Astrocyte of the cerebellum (primary cell): ENCODE measurements at regions not wholly inside any gene's neighbourhood (a gene's known extent, or its start where the extent isn't known, plus 50 kb on each side); places are given as distances from the start of the nearest gene placed in this dataset.
A peak's percentile ranks its signal among the peaks of the same experiment; 100 is the strongest.

Experiments
- DNase-seq: peaks from one replicate; pipeline ENCODE4 v3.0.0-alpha.2; 2011; ENCODE audit warnings: low read depth
- H3K4me3 ChIP-seq: 2 replicates; pipeline ENCODE4 v1.5.1; 2011; ENCODE audit warnings: mild to moderate bottlenecking, low read depth, low read length, moderate library complexity
- CTCF ChIP-seq: IDR thresholded peaks from 2 replicates; pipeline ENCODE4 v1.5.1; 2012; ENCODE audit warnings: low read length, low read depth, moderate library complexity, mild to moderate bottlenecking; ENCODE audit errors: missing control alignments
- in situ Hi-C: cut with HindIII; loops from 2 replicates; pipeline ENCODE4 v1.10.0; 2017; ENCODE audit warnings: low sequenced_read_pairs

- no peak for TF ChIP-seq CTCF
- in situ Hi-C loops: no loop called here
- DNase-seq: no peak
- no peak overlapping the region for H3K4me3 ChIP-seq
Measured at GRCh38 chr3:5063724-5064123, 58.4 kb upstream of the ARL8B start.

GRCh38 chr3:5068531-5069050 lies 53.5 kb upstream of the ARL8B start:
- H3K4me3 ChIP-seq: no peak overlapping the region
- TF ChIP-seq CTCF: no peak
- DNase-seq: no peak
- in situ Hi-C loops: no loop called here

- in situ Hi-C loops: no loop called here
- H3K4me3 ChIP-seq: no peak overlapping the region
- DNase-seq: no peak
- no peak for TF ChIP-seq CTCF
Measured at GRCh38 chr3:5069627-5070026, 52.5 kb upstream of the ARL8B start.

GRCh38 chr3:5071061-5071460 lies 51.0 kb upstream of the ARL8B start:
- in situ Hi-C loops: no loop called here
- TF ChIP-seq CTCF: no peak
- no peak overlapping the region for H3K4me3 ChIP-seq
- peak; percentile 60 for DNase-seq

GRCh38 chr3:5072100-5072816 lies 49.8 kb upstream of the ARL8B start:
- no peak for TF ChIP-seq CTCF

More at GRCh38 chr3:5072100-5072816, 49.8 kb upstream of the ARL8B start:
- no peak overlapping the region for H3K4me3 ChIP-seq
- no peak for DNase-seq
- in situ Hi-C loops: no loop called here
